HG02623 (cell line): ENCODE measurements at regions not wholly inside any gene's neighbourhood (a gene's known extent, or its start where the extent isn't known, plus 50 kb on each side); places are given as distances from the start of the nearest gene placed in this dataset.

Experiments used
- ATAC-seq: cut with Tn5 transposase; IDR thresholded peaks from one replicate; pipeline ENCODE4 v1.9.1; 2021; ENCODE audit warnings: moderate library complexity; ENCODE audit not compliant: unreplicated experiment

DNA sequence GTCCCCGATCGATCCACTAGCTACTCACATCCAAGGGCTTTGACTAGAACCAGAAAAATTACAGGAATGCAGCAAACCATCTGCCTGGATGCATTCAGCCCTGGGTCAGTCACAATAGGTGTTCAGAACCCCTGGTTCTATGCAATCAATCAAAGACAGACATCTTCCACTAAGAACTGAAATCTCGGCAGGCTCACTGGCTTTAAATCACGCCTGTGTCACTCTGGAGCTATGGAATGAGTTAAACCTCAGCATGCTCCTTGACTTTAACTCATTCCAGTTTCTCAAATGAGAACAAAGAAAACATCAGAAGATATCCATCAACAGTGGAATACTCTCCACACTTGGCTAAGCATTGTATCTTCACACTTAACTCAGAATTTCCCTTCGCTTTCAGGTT is 68.1 kb upstream of the SPTBN1 start:
- no peak for ATAC-seq

DNA sequence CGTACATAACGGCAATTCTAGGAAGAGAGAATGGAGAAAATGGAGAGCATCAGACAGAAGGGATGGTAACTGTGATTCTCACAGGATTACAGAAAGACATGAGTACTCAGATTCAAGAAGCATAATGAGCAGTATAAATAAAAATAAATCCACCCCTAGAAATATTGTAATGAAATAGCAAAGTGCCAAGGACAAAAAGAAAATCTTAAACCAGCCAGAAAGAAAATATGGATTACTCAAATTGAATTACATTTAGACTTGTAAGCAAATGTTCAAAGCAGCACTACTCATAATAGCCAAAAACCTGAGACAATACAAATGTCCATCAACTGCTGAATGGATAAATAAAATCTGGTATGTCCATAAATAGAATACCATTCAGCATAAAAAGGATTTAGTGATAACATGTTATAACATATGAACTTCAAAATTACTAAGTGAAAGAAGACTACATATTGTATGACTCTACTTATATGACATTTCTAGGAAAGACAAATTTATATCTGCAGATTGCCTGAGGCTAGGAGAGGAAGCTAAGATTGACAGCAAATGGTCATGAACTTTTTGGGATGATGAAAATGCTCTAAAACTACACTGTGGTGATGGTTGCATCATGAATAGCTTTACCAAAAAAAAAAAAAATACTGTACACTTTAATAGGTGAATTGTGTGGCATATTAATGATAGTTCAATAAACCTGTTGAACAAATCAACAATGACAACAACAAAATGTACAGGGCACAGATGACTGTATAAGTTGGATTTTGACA is 63.4 kb upstream of the SPTBN1 start:
- no peak for ATAC-seq

DNA sequence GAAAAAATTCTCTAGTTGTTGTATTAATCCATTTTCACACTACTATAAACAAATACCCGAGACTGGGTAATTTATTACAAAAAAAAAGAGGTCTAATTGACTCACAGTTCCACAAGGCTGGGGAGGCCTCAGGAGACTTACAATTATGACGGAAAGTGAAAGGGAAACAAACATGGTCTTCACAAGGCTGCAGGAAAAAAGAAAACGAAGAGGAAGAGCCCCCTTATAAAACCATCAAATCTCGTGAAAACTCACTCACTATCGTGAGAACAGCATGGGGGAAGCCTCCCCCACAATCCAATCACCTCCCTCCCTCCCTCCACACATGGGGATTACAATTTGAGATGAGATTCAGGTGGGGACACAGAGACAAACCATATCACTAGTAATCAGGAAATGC is 61.7 kb upstream of the SPTBN1 start:
- ATAC-seq: peak; percentile 59

DNA sequence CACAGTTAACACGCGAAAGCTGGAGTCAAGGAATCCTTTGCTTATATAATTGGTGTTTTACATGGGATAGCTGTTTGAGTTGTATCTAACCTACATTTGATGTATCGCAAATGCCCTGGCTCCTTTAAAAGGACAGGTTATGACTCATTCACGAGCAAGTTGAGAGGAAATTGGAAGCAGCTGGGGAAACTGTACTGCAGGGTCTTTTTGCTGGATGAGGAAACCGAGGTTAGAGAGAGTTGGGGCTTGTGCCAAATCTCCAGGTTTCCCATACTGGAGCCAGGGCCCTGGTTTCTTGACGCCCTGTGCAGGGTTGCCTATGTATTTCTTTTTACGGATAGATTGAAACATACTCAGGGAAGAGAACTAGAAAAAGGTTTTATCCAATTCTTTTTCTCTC is 60.0 kb upstream of the SPTBN1 start:
- no peak for ATAC-seq

DNA sequence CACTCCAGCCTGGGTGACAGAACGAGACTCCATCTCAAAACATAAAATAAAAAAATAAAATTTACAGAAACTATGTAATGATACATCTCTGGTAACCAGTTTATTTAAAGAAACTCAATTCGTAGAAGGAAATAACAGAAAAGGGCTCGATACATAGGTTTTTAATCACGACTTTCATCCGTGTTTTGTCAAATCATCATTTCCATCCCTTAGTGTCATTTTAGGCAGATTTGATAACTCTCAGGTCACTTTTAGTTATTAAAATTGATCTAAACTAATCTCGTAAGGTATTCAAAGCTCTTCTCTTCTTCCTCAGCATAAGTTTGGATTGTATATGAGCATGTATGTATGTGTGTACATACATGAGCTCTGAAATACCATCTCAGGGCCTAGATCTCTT is 59.3 kb upstream of the SPTBN1 start:
- ATAC-seq: no peak

DNA sequence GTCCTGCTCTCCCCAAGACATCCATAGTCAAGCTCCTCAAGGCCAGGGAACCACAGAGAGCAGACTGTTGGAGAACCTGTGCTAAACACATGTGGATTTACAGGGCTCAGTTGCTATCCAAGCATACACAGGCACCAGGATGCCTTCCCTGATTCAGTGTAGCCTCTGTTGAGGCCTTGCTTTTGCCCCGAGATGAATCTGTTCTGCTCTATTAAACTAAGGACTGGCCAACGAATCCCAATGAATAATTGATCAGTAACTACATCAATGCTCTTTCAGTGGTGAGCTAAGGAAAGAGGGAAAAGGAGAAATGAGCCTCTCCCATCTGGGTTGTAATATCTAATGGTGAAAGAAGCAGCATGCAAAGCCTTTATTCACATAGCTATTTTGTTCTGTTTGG is 58.7 kb upstream of the SPTBN1 start:
- ATAC-seq: no peak

DNA sequence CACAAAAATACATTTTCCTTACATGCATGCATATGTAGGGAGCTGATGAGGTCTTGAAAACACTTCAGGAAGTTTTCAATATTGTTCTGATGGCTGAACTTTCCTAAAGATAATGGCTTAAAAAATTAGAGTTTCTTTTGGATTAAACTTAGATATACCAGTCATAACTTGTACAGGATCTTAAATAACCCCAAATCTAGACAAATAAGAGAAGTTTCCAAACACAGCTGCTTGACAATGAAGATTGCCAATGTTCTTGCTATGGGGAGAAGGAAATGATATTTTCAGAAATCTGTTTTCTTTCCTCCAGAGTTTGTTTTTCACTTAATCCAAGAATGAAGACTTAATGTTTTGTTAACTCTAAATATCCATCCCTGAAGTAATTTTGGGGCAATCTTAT is 54.6 kb upstream of the SPTBN1 start:
- ATAC-seq: no peak

DNA sequence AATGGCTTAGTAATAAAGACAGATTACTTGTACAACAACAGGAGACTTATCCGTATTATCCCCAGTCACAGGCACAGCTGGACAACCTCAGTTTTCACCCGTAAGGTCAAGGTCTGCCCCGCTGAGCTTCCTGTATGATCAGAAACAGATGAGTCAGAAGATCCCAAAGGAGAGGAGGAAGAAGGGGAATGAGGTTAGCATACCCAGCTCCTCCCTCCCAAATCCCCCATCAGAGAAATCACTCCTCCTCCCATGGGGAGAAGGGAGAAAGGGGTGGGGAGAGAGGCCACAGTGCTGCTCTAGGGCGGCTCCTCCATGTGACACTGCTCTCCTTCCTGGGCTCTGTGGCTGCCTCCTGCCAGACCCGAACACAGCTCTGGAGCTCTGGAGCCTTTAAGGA is 53.8 kb upstream of the SPTBN1 start:
- ATAC-seq: no peak

DNA sequence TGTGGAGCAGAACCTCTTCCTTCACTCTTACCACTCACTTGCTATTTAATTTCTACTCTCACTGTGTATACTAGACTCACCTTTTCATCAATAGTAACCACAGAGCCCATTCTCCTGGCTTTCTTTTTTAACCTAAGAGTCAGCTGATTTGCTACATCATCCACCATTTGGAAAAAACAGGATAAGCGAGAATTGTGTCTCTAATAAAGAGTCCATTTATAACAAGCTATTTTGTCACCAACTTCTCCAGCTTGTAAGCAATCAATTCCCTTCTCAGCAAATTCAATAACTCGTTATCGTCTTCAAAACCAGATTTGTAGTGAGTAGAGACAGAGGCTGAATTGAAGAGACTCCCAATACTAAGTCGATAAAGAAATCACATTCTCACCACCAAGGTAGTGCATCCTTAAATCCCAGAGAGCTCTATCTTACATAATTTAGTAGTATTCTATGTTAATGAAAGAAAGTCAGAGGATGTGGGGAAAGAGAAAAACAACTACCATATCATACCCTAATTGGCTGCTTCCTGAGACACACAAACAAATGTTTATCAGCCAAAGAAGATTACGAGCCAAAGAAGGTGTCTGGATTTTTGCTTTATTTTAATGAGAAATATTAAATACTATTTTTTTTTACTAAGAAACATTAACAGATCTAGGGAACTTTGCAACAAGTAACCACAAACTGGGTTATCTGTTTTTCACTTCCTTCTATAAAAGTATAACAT is 52.5 kb upstream of the SPTBN1 start:
- ATAC-seq: no peak

DNA sequence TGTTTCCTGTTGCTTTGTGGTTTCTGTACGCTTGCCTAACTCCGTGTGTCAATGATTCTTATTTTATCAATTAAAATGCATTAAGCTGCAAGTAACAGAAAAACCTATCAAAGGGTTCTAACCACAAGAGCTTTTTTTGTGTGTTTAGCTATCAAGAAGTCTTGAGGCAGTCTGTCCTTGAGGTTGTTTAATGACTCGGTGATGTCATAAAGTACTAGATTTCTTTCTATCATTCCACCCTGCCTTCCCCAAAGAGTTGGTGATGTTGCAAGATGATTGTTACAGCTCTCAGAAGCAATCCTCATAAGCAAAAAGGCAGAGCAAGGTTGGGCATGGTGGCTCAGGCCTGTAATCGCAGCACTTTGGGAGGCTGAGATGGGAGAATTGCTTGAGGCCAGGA is 51.9 kb upstream of the SPTBN1 start:
- ATAC-seq: no peak

DNA sequence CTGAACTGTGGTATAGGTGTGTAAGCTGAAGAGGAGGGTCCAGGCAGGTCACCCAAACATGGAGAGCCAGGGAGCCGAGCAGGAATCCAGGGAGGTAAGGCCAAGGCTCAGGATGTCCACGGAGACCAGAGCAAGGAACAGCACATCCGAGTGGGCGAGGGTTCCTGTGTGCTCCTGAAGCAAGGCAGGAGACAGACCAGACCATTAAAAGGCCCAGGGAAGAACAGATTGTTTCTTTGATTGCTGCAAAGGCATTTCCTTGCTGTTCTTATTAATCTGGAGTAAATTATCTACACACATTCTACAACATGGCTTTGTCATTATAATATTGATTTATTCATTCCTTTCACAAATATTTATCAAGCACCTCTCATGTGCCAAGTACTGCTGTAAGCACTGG is 50.1 kb upstream of the SPTBN1 start:
- no peak for ATAC-seq
